ENCODE measurements at regions not wholly inside any gene's neighbourhood (a gene's known extent, or its start where the extent isn't known, plus 50 kb on each side); places are given as distances from the start of the nearest gene placed in this dataset.
A peak's percentile ranks its signal among the peaks of the same experiment; 100 is the strongest.

DNA sequence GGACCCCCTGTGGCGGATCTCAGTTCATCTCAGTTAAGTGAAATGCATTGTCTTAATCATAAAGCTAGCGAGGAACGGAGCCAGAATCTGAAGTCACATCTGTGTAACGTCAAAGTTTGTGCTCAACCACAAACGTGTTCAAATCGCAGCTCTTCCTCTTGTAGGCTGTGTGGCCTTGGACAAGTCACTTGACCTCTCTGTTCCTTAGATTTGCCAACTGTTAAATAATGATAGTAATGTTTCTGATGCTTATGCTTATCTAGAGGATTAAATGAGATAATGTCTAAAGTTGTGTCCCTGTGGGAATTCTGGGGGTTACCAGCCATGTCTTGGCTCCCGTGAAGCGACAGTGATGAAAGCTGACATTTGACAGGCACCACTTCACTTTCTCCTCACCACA lies 69.2 kb upstream of the NEURL1B start:
- no peaks in the 10 kb centered on the region for H3K27me3 ChIP-seq (ENCODE audit: control insufficient read depth in 1 of 2, insufficient read depth in 2 of 2, low read length in 1 of 2)
- no peaks in the 10 kb centered on the region for H3K9me3 ChIP-seq (ENCODE audit: control insufficient read depth, low read length)
- H3K27ac ChIP-seq (ENCODE audit: low read depth in 1 of 2, low read length in 2 of 2) = no peak overlapping the region
- no peak for DNase-seq
- H3K4me1 ChIP-seq (ENCODE audit: control insufficient read depth in 1 of 2, insufficient read depth in 2 of 2, low read length in 2 of 2) = no peaks in the 10 kb centered on the region
- ATAC-seq (ENCODE audit: low FRiP score) = no peak
- no peaks in the 10 kb centered on the region for H3K36me3 ChIP-seq (ENCODE audit: control insufficient read depth in 1 of 2, insufficient read depth in 2 of 2, low read length in 1 of 2)
- intact Hi-C loops (cut with DNase I) = no loop called here
- H3K4me3 ChIP-seq (ENCODE audit: low read length in 2 of 2) = no peak overlapping the region
- WGBS, 2 donors = 92% methylated on average over 8 of the region's 8 CpGs

DNA sequence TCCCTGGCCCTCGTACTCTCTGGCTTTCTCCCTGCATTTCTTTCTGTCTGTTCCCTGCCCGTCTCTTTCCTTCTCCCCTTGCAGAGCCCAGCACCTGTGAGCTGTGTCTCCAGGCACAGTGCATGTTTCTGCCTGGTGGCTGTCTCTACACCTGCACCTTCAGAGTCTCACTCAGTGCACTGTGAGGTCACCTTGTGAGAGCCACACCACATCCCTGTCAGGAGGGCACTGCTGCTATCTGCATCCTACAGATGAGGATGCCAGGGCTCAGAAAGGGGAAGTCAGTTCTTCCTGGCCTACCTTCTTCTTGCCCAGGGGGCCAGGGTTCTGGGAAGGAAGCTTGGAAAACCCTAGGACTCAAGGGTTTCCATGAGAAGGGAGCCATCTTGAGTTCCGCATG lies 69.7 kb upstream of the NEURL1B start:
- no peaks in the 10 kb centered on the region for H3K4me1 ChIP-seq (ENCODE audit: control insufficient read depth in 1 of 2, insufficient read depth in 2 of 2, low read length in 2 of 2)
- intact Hi-C loops (cut with DNase I) = no loop called here
- 57 to 63% methylated on average over 3 of the region's 3 CpGs for WGBS, 2 donors
- H3K27ac ChIP-seq (ENCODE audit: low read depth in 1 of 2, low read length in 2 of 2) = no peak overlapping the region
- H3K27me3 ChIP-seq (ENCODE audit: control insufficient read depth in 1 of 2, insufficient read depth in 2 of 2, low read length in 1 of 2) = no peaks in the 10 kb centered on the region
- no peaks in the 10 kb centered on the region for H3K36me3 ChIP-seq (ENCODE audit: control insufficient read depth in 1 of 2, insufficient read depth in 2 of 2, low read length in 1 of 2)
- no peak overlapping the region for H3K4me3 ChIP-seq (ENCODE audit: low read length in 2 of 2)
- DNase-seq (no peak), ATAC-seq (ENCODE audit: low FRiP score) (no peak)
- no peaks in the 10 kb centered on the region for H3K9me3 ChIP-seq (ENCODE audit: control insufficient read depth, low read length)

DNA sequence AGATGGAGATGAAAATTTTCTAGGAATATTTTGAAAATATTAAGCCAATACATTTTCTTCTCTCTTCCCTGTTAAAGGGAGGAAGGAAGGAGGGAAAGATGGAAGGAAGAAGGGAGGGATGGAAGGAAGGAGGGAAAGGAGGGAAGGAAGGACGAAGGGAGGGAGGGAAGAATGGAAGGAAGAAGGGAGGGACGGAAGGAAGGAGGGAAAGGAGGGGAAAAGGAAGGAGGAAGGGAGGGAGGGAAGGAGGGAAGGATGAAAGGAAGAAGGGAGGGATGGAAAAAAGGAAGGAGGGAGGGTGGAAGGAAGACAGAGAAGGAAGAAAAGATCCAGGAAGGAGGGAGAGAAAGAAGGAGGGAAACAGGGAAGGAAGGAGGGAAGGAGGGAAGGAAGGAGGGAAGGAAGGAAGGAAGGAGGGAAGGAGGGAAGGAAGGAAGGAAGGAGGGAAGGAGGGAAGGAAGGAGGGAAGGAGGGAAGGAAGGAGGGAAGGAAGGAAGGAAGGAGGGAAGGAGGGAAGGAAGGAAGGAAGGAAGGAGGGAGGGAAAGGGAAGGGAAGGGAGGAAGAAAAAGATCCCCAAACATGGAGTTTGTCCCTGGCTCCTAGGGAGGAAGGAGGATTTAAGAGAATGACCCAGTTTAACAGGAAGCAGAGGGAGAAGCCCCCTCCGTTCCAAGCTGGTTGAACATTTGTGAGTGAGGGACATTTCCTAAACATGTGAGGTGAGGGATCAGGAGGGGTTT lies 70.3 kb upstream of the NEURL1B start:
- 78 to 83% methylated on average over 3 of the region's 3 CpGs for WGBS, 2 donors
- intact Hi-C loops (cut with DNase I) = no loop called here
- H3K9me3 ChIP-seq (ENCODE audit: control insufficient read depth, low read length) = no peaks in the 10 kb centered on the region
- no peak overlapping the region for H3K4me3 ChIP-seq (ENCODE audit: low read length in 2 of 2)
- ATAC-seq (ENCODE audit: low FRiP score) (no peak), DNase-seq (no peak)
- no peak overlapping the region for H3K27ac ChIP-seq (ENCODE audit: low read depth in 1 of 2, low read length in 2 of 2)
- no peaks in the 10 kb centered on the region for H3K4me1 ChIP-seq (ENCODE audit: control insufficient read depth in 1 of 2, insufficient read depth in 2 of 2, low read length in 2 of 2)
- no peaks in the 10 kb centered on the region for H3K36me3 ChIP-seq (ENCODE audit: control insufficient read depth in 1 of 2, insufficient read depth in 2 of 2, low read length in 1 of 2)
- no peaks in the 10 kb centered on the region for H3K27me3 ChIP-seq (ENCODE audit: control insufficient read depth in 1 of 2, insufficient read depth in 2 of 2, low read length in 1 of 2)

DNA sequence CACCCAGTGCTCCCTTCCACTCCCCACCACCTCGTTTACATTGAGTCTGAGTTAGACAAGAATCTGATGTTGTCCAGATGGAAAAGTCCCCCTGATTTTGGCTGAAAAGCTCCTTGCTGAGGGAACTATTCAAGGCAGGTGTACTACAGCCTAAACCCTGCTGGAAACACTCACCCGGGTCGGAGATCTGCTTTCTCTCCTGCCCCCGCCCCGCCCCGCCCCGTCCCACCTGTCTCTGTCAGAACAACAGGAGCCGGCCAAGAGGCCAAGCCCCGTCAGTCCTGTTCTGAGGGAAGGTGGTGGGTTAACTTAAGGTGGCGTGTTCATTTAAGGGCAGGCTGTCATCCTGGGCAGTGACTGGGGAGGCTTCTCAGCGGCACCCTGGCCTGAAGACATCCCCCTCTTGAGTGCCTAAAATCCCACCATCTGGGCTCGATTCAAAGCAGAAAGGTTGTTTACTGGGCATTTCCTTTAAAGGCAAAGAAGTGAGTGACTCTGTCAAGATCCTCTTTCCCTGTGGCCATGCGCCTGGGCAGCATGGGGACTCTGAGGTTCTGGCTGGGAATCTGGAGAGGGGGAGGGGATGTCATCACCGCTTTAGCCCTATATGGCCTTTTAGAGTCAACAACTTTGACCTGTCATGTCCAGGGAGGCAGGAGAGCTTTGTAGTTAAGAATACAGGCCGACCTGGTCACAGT lies 71.1 kb upstream of the NEURL1B start:
- Histone ChIP-seq H3K4me1 (ENCODE audit: control insufficient read depth in 1 of 2, insufficient read depth in 2 of 2, low read length in 2 of 2) (no peaks in the 10 kb centered on the region), H3K27ac (ENCODE audit: low read depth in 1 of 2, low read length in 2 of 2) (no peak overlapping the region), H3K36me3 (ENCODE audit: control insufficient read depth in 1 of 2, insufficient read depth in 2 of 2, low read length in 1 of 2) (no peaks in the 10 kb centered on the region), H3K4me3 (ENCODE audit: low read length in 2 of 2) (no peak overlapping the region), H3K27me3 (ENCODE audit: control insufficient read depth in 1 of 2, insufficient read depth in 2 of 2, low read length in 1 of 2) (no peaks in the 10 kb centered on the region), H3K9me3 (ENCODE audit: control insufficient read depth, low read length) (no peaks in the 10 kb centered on the region)
- no peak for DNase-seq
- intact Hi-C loops (cut with DNase I) = no loop called here
- 57 to 62% methylated on average over 15 of the region's 15 CpGs for WGBS, 2 donors
- no peak for ATAC-seq (ENCODE audit: low FRiP score)

DNA sequence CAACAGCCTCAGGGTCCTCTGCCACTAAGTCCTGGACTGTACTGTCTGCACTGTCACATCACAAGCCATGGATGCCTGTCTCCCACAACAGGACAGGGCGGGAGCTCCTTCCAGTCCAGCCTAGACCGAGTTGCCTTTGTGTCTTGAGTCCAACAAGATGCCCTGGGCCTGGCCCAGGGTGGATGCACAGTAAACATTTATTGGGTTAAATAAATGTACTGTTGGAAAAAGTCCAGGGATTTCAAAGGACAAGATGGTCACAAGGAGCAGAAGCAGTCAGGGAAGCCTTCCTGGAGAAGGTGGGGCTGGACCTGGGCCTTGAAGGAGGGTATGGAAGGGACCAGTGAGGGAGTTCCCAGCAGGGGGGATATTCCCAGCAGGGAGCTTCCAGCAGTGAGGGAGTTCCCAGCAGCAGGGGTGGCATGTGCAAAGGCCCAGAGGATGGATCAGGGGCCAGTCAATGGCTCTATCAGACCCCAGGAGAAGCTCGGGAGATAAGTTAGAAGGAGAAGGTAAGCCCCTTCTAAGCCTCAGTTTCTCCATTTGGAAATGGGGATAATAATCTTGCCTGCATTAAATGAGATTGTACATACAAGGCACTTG lies 72.7 kb upstream of the NEURL1B start:
- peak in 1 of 2 donors; percentile 36 for DNase-seq
- WGBS, 2 donors = 92 to 93% methylated on average over 3 of the region's 3 CpGs
- intact Hi-C loops (cut with DNase I) = no loop called here

DNA sequence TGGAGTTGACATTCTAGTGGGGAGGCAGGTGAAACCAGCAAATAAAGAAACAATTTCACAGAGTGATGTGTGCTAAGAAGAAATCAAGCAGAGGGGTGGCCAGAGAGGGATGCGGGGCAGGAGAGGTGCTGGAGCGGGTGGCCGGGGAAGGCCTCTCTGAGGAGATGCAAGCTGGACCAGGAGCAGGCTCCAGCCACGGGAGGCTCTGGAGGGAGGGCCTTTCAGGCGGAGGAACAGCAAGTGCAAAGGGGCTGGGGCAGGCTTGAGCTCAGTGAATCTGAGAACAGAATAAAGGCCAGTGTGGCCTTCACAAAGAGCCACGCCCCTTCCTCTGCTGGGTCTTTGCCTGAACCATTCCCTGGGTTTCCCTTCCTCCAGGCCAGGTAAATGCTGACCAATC lies 73.2 kb upstream of the NEURL1B start:
- ATAC-seq (ENCODE audit: low FRiP score) = no peak
- intact Hi-C loops (cut with DNase I) = no loop called here
- no peaks in the 10 kb centered on the region for H3K27me3 ChIP-seq (ENCODE audit: control insufficient read depth in 1 of 2, insufficient read depth in 2 of 2, low read length in 1 of 2)

More for the DNA sequence above, 72.7 kb upstream of the NEURL1B start:
- Histone ChIP-seq H3K4me3 (ENCODE audit: low read length in 2 of 2) (no peak overlapping the region), H3K9me3 (ENCODE audit: control insufficient read depth, low read length) (no peaks in the 10 kb centered on the region), H3K4me1 (ENCODE audit: control insufficient read depth in 1 of 2, insufficient read depth in 2 of 2, low read length in 2 of 2) (no peaks in the 10 kb centered on the region), H3K36me3 (ENCODE audit: control insufficient read depth in 1 of 2, insufficient read depth in 2 of 2, low read length in 1 of 2) (no peaks in the 10 kb centered on the region), H3K27me3 (ENCODE audit: control insufficient read depth in 1 of 2, insufficient read depth in 2 of 2, low read length in 1 of 2) (no peaks in the 10 kb centered on the region), H3K27ac (ENCODE audit: low read depth in 1 of 2, low read length in 2 of 2) (no peak overlapping the region)
- no peak for ATAC-seq (ENCODE audit: low FRiP score)

DNA sequence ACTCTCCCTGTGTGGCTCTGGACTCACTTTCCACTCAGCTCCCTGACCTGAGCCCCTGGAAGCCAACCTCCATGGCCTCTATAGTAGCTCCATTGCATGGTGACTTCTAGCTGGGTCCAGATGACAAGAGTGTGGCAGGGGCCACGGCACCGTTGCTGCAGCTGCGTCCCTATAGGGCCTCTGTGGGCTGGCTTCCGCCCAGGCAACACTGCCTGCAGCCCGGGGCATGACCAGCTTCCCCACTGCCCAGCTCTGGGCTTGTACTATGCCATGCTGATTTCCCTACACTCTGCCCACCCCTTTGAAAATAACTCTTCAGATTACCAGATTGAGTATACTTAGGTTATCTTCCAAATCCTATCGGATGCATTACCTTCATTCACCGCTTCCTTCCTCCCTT lies 73.8 kb upstream of the NEURL1B start:
- H3K27me3 ChIP-seq (ENCODE audit: control insufficient read depth in 1 of 2, insufficient read depth in 2 of 2, low read length in 1 of 2) = no peaks in the 10 kb centered on the region
- intact Hi-C loops (cut with DNase I) = no loop called here
- no peak overlapping the region for H3K27ac ChIP-seq (ENCODE audit: low read depth in 1 of 2, low read length in 2 of 2)
- ATAC-seq (ENCODE audit: low FRiP score) (no peak), DNase-seq (peak in 1 of 2 donors; percentile 63)
- no peaks in the 10 kb centered on the region for H3K36me3 ChIP-seq (ENCODE audit: control insufficient read depth in 1 of 2, insufficient read depth in 2 of 2, low read length in 1 of 2)
- no peak overlapping the region for H3K4me3 ChIP-seq (ENCODE audit: low read length in 2 of 2)
- WGBS, 2 donors = 93% methylated on average over 7 of the region's 7 CpGs
- no peaks in the 10 kb centered on the region for H3K9me3 ChIP-seq (ENCODE audit: control insufficient read depth, low read length)
- no peaks in the 10 kb centered on the region for H3K4me1 ChIP-seq (ENCODE audit: control insufficient read depth in 1 of 2, insufficient read depth in 2 of 2, low read length in 2 of 2)

More for the DNA sequence above, 73.2 kb upstream of the NEURL1B start:
- DNase-seq = peak in 1 of 2 donors; percentile 66
- Histone ChIP-seq H3K4me3 (ENCODE audit: low read length in 2 of 2) (no peak overlapping the region), H3K36me3 (ENCODE audit: control insufficient read depth in 1 of 2, insufficient read depth in 2 of 2, low read length in 1 of 2) (no peaks in the 10 kb centered on the region), H3K27ac (ENCODE audit: low read depth in 1 of 2, low read length in 2 of 2) (no peak overlapping the region), H3K9me3 (ENCODE audit: control insufficient read depth, low read length) (no peaks in the 10 kb centered on the region), H3K4me1 (ENCODE audit: control insufficient read depth in 1 of 2, insufficient read depth in 2 of 2, low read length in 2 of 2) (no peaks in the 10 kb centered on the region)
- WGBS, 2 donors = 95 to 98% methylated on average over 6 of the region's 6 CpGs

DNA sequence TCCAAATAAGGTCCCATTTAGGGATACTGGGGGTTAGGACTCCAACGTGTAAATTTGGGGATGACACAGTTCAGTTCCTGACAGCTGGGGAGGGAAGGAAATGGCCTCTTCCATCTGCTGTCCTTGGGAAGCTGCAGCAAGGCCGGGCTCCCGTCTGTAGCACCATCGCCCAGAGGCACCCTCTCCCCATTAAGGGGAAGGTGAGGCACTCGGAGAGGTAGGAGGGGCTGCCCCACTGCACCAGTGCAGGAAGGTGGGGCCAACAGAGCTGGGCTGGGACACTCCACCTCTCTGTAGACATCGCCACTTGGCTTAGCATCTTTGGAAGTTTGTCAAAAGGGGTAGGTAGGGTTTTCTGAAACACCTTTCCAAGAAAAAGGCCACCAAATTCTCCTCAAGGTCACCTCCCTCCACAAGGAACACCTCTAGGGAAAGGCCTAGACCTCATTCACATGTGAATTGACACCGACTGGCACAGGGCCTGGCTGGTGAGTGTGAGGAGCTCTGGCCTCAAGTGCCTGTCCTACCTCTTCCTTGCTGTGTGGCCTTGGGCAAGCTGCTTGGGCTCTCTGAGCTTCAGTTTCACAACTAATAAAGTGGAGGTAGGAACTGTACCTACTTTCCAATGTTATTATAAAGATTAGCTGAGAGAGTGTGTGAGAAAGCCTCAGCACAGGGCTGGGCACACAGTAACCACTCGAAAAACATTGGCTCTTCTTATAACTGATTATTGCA lies 75.0 kb upstream of the NEURL1B start:
- no peak for ATAC-seq (ENCODE audit: low FRiP score)
- Histone ChIP-seq H3K4me3 (ENCODE audit: low read length in 2 of 2) (no peak overlapping the region), H3K27ac (ENCODE audit: low read depth in 1 of 2, low read length in 2 of 2) (no peak overlapping the region), H3K4me1 (ENCODE audit: control insufficient read depth in 1 of 2, insufficient read depth in 2 of 2, low read length in 2 of 2) (no peaks in the 10 kb centered on the region), H3K9me3 (ENCODE audit: control insufficient read depth, low read length) (no peaks in the 10 kb centered on the region), H3K36me3 (ENCODE audit: control insufficient read depth in 1 of 2, insufficient read depth in 2 of 2, low read length in 1 of 2) (no peaks in the 10 kb centered on the region), H3K27me3 (ENCODE audit: control insufficient read depth in 1 of 2, insufficient read depth in 2 of 2, low read length in 1 of 2) (no peaks in the 10 kb centered on the region)
- intact Hi-C loops (cut with DNase I) = no loop called here
- DNase-seq = no peak
- WGBS, 2 donors = 87 to 88% methylated on average over 8 of the region's 8 CpGs
